HG03175 (cell line): ENCODE measurements at regions not wholly inside any gene's neighbourhood (a gene's known extent, or its start where the extent isn't known, plus 50 kb on each side); places are given as distances from the start of the nearest gene placed in this dataset.

ENCODE experiments used
- ATAC-seq: cut with Tn5 transposase; IDR thresholded peaks from one replicate; pipeline ENCODE4 v1.9.1; 2021; ENCODE audit warnings: mild to moderate bottlenecking, moderate library complexity; ENCODE audit not compliant: unreplicated experiment

DNA sequence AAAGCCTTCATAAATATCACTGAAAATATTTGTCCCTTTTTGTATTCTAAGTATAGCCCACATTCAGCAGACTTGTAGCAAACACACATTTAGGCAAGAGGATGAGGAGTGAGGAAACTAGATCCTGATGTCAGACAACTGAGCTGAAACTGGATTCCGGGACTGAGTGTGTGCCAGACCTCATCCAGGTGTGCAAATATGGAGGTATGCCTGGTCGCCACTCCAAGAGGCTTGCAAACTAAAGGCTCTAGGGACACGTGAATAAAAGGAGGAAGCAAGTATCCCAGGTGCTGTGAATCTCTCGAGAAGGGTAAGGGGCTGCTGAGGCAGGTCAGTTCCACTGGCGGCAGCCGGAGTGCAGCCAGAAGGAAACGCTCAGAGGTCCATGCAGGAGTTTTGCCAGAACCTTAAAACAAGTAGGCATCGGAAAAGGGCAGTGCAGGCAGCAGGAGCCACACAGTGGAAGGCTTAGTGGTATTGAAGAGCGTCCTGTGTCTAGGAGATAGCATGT lies 77.4 kb upstream of the ALDH1B1 start:
- no peak for ATAC-seq

- no peak for ATAC-seq
Measured at GRCh38 chr9:38313421-38313820, 79.1 kb upstream of the ALDH1B1 start.

DNA sequence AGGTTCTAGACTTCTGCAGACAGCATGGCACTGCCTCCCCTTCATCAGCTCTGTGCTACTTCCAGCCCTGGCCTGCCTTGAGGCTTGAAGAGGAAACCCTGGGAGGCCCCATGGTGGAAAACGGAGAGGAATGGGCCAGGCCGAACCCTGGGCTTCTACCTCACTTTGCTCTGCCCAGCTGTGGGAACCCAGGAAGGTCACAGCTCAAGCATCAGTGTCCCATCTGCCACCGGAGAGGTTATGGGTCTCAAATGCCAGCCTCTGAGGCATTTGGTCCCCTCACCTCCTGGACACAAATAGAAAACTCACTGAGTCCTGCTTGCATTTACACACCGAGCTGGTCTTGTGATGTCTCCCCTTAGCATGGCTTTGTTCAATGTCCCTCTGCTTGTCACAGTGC lies 80.1 kb upstream of the ALDH1B1 start:
- no peak for ATAC-seq

DNA sequence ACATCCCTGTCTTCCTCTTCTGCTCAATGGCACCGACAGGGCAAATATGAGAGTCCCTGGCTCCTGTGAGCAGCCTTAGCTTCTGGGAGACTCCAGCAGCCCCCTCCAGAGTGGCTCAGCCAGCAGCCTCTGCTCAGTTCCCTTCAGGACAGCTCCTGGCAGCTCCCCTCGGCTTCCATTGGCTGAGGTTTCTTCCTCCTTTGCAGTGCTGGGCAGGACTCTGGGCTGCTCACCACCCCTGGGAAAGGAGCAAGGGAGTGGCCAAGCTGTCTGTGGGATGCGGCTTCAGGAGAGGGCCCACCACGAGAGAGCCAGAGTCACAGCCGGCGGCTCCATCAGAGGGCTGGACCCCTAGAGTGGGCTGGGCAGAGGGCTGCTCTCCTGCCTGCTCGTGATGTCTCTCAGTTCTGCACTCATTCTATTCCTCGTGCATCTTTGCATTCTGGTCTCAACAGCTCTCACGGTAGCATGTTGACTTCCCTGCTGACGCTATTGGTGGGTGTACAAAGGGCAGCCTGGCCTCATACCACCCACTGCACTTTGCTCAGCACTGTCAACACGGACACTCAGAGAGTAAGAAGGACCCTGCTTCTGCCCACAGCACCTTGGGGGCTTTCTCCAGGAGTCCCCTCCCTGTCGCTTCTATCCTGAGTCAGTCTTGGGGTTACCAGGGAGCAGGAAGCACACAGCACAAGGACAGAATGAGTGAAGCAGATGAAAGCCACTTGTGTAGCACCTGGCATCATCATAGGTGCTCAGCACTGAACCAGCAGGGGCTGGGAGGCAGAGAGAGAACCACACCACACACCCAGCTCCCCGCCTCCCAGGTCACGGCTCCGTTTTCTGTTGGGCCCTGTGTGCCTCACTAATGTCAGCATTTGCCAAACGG lies 80.9 kb upstream of the ALDH1B1 start:
- ATAC-seq: no peak

DNA sequence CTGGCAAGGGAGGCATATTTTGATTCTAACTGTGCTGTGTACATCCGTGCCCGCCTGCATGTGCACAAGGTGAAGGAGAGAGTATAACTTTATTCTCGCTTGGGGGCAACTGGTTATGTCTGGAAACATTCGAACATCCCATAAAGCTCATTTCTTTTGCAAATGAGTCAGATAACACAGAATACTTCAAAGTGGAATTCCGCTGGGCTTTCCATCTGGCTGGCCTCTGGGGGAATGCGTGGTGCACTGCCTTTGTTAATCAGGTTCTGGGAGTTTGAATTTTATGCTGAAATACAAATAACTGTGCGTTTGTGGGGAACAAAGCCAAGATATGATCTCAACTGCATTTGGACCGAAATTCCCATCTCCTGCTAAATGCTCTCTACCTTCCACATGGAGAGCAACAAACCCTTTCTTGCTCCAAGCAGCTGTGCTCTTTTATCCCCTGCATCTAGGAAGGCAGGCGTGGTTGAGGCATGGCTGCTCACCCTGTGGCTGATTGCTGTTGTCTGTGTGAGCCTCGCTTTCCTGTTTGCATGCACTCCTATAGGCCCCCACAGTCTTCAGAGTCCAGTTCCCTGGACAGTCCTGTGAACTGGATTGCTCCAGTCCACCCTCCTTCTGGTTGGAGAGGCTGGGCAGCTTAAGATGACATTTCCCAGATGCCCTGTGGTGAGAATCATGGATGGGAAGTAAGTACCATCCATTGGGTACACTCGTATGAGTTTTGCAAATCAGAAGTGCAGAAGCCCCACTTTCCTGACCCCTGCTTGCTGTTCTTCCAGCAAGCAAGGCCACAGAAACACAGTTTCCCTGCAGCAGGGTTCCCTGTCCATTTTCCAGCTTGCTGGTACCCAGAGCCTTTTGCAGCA lies 82.9 kb upstream of the ALDH1B1 start:
- no peak for ATAC-seq

DNA sequence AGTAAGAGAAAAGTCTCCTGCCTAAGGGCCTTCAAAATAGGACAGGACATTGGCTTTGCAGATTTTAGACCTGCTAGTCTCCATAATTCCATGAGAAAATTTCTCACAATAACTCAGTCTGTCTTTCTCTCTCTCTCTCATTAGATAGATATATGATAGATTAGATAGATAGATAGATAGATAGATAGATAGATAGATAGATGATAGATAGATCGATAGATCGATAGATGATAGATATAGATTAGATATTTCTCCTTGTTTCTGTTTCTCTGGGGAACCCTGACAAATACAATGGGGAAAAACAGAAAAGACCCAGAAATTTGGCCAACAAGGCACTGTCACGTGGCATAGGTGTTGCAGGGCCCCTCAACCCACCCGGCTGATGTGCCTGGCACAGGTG lies 84.4 kb upstream of the ALDH1B1 start:
- ATAC-seq: no peak

- ATAC-seq: no peak
Measured at GRCh38 chr9:38306899-38307298, 85.6 kb upstream of the ALDH1B1 start.

- ATAC-seq: no peak
Measured at GRCh38 chr9:38305582-38305981, 86.9 kb upstream of the ALDH1B1 start.

GRCh38 chr9:38301376-38302106 lies 91.0 kb upstream of the ALDH1B1 start:
- ATAC-seq: no peak

- no peak for ATAC-seq
Measured at GRCh38 chr9:38299856-38300255, 92.6 kb upstream of the ALDH1B1 start.

GRCh38 chr9:38298904-38299303 lies 93.6 kb upstream of the ALDH1B1 start:
- ATAC-seq: no peak

- no peak for ATAC-seq
Measured at GRCh38 chr9:38298503-38298902, 94.0 kb upstream of the ALDH1B1 start.

DNA sequence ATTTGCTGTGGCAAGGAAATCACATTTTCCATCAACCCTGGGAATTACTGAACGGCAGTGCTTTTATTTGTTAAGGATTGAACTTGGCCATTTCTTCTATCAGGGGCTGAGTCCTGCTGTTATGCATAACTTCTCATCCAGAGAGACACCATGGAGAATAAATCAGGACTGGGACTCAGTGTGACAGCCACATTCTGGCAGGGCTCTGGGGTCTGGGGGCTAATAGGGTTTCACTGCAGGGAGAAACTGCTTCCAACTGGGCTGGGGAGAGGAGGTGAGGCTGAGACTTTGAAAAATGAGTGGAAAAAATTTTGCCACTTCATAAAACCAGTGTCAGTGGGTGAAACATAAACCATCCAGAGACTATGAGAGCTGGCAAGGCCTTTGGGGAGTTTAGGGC lies 95.7 kb upstream of the ALDH1B1 start:
- no peak for ATAC-seq

GRCh38 chr9:38295764-38296163 lies 96.7 kb upstream of the ALDH1B1 start:
- ATAC-seq: no peak

DNA sequence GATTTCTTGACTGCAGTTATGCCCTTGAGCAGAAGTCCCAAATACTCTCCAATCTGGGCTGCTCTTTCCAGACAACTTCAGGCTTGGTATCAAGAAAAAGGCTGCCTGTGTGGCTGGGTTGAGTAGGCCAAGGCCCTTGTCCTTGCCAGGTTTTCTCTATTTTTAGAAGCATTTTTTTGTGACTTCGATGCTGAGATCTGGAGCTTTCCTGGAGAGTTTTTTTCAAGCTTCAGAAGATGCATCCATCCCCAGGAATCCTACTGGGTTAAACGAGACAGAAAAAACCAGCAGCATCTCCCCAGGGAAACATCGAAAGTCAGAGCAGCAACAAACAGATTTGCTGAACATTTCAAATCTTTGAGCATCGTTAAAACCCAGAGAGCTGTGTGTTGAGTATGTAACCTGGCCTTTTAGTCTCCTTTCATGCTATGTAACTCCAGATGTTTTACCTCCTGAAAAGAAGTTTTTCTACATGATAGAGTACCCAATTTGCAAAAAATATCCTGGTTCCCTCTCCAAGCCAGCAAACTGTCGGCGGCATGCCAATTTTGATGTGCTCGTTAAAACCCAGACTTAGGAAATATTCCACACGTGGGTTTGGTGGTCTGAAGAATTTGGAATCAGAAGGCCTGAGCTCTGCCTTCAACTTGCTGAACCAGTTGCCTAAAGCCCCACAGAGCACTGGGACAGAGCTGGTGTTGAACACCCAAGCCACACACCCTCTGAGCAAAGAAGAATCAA lies 98.1 kb upstream of the ALDH1B1 start:
- ATAC-seq: no peak

GRCh38 chr9:38293022-38293421 lies 99.5 kb upstream of the ALDH1B1 start:
- ATAC-seq: no peak

DNA sequence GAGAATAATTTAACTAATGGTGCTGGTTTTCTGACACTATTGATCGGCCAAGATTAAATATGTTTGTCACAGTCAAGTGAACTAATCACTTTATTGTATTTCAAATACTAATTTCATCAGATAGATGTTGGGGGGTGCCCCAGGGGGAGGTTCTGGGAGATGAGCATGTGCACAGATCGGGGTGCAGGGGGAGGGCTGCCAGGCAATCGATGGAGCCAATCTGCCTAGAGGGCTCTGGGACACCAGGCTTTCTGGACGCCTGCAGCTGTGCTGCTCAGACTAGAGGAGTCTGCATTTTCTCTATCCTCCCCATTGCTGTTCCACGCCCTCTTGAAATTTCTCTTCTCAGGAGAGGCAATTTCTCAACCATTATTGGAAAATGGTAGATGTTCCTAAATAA lies 100.0 kb upstream of the ALDH1B1 start:
- ATAC-seq: no peak

DNA sequence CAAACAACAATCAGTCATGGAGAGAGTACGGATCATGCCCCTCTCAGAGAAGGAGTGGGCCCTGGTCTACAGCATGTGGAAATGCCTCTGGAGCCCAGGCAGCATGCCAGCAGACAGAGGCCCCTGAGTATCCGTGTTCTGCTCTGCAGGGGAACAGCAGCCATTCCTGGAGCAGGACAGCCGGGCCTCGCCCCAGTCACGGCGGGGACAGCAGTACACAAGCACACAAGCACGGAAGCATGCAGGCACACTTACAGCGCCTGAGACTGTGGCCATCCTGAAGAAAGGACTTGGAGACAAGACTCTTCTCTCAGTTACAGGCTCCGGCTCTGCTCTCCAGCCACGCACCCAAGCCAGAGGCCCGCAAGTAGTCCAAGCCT lies 102.6 kb upstream of the ALDH1B1 start:
- ATAC-seq: no peak

DNA sequence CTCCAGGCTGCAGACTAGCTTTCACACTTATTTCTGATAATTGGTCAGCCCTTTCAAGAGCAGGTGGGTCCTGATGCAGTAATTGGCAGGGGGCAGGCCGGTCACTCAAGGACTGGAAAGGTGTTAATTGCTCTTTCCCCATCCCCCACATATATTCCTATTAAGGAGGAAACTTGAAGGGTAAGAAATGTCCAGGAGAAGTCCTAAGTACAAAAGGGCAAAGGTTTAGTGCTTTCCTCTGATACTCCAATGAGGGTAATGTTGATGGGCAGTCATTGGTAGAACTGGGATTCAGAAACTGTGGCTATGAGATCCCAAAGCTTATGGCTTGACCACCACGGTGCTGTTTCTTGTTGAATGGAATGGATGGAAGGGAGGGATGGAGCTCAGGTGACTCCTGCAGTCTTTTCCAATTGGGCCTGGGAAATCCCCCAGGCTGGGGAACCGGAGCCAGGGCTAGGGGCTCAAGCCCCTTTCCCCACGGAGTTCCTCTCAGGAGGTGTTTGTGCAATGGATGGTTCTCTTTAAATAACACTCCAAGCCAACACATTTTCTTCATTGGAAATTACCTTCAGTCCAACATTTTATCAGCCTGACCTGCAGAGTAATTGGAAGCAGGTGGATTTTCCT lies 103.2 kb upstream of the ALDH1B1 start:
- no peak for ATAC-seq

- ATAC-seq: no peak
Measured at GRCh38 chr9:38288502-38288901, 104.0 kb upstream of the ALDH1B1 start.
